Psoas muscle (tissue), 7 donors: ENCODE measurements at regions not wholly inside any gene's neighbourhood (a gene's known extent, or its start where the extent isn't known, plus 50 kb on each side); places are given as distances from the start of the nearest gene placed in this dataset.

Source experiments
- ATAC-seq, 4 donors: fragments of 200-7000 bp; cut with Tn5 transposase; one replicate each; pipeline ENCODE4 v1.9.1; 2020; ENCODE audit warnings: moderate library complexity in 3 of 4, mild to moderate bottlenecking in 2 of 4
- DNase-seq, 2 donors: peaks; one replicate each; pipeline ENCODE4 v3.0.0-alpha.2; 2020
- H3K27ac ChIP-seq: fragments of 200-600 bp; one replicate; pipeline ENCODE4 v1.8.0; 2022
- H3K27me3 ChIP-seq, 3 donors: fragments of 200-600 bp in 1 of 3; one replicate each; pipeline versions ENCODE4 v1.6.1 to v1.8.0; 2013 to 2022; ENCODE audit warnings: low read length in 2 of 3, mild to moderate bottlenecking in 2 of 3, moderate library complexity in 1 of 3; ENCODE audit not compliant: insufficient read depth in 3 of 3
- H3K36me3 ChIP-seq, 2 donors: fragments of 200-600 bp in 1 of 2; one replicate each; pipeline versions ENCODE4 v1.6.1 to v1.8.0; 2013 to 2022; ENCODE audit warnings: low read depth in 1 of 2, mild to moderate bottlenecking in 1 of 2, moderate library complexity in 1 of 2; ENCODE audit not compliant: insufficient read depth in 1 of 2
- H3K4me1 ChIP-seq: fragments of 200-600 bp; one replicate; pipeline ENCODE4 v1.8.0; 2022
- H3K4me3 ChIP-seq: fragments of 200-600 bp; one replicate; pipeline ENCODE4 v1.8.0; 2022; ENCODE audit warnings: mild to moderate bottlenecking
- H3K9me3 ChIP-seq: fragments of 200-600 bp; one replicate; pipeline ENCODE4 v1.8.0; 2022
- CTCF ChIP-seq: fragments of 200-600 bp; IDR thresholded peaks from one replicate; pipeline ENCODE4 v1.8.0; 2022; ENCODE audit warnings: antibody characterized with exemption
- WGBS, 3 donors: extraction: QIAGEN DNeasy Blood & Tissue Kit; methylation state at CpG; one replicate each; pipeline versions ENCODE4 v1.1.6 to v1.1.7; 2013; 5-methylcytosine and 5-hydroxymethylcytosine counted together
- intact Hi-C, 2 donors: fragments of 100-400 bp; cut with DNase I; formaldehyde crosslinking; loops; one replicate each; pipeline versions ENCODE4 v1.11.0 to v1.14.2; 2022
- donor health status: healthy with polysubstance abuse.
- donor health status: DM: no; HTN: no; CAD: no; lungs with moderate emphysema.
- donor health status: Bipolar disorder and iron deficiency.
- donor health status: healthy.
- donor health status: DM: yes; HTN: yes; CAD: no.
- donor health status: DM: no; HTN: no; CAD: no.
- donor health status: DM: yes; HTN: yes; CAD: no.

GRCh38 chr18:71837547-71837946 lies 706.6 kb downstream of the CBLN2 start:
- DNase-seq (no peak), ATAC-seq (no peak)
- Histone ChIP-seq H3K4me1 (no peaks in the 10 kb centered on the region), H3K27ac (no peak overlapping the region), H3K27me3 (no peaks in the 10 kb centered on the region), H3K4me3 (no peak overlapping the region), H3K36me3 (no peaks in the 10 kb centered on the region), H3K9me3 (no peaks in the 10 kb centered on the region)
- intact Hi-C loops = no loop called here
- WGBS, 3 donors = 58 to 63% (median 62%) methylated on average over 1 of the region's 1 CpG
- TF ChIP-seq CTCF = no peak

GRCh38 chr18:71832946-71833617 lies 711.1 kb downstream of the CBLN2 start:
- Histone ChIP-seq H3K36me3 (no peaks in the 10 kb centered on the region), H3K27me3 (no peaks in the 10 kb centered on the region), H3K27ac (no peak overlapping the region), H3K4me1 (no peaks in the 10 kb centered on the region), H3K4me3 (no peak overlapping the region), H3K9me3 (no peaks in the 10 kb centered on the region)
- DNase-seq (peak in 1 of 2 donors; percentile 19), ATAC-seq (no peak)
- intact Hi-C loops = no loop called here
- 82 to 86% (median 85%) methylated on average over 13 of the region's 13 CpGs for WGBS, 3 donors
- TF ChIP-seq CTCF = no peak

GRCh38 chr18:71831039-71831438 lies 713.1 kb downstream of the CBLN2 start:
- TF ChIP-seq CTCF = no peak
- H3K27ac ChIP-seq = no peak overlapping the region
- DNase-seq (no peak), ATAC-seq (no peak)
- H3K27me3 ChIP-seq = no peaks in the 10 kb centered on the region
- intact Hi-C loops = no loop called here
- no peaks in the 10 kb centered on the region for H3K36me3 ChIP-seq
- H3K4me1 ChIP-seq = no peaks in the 10 kb centered on the region
- H3K9me3 ChIP-seq = no peaks in the 10 kb centered on the region
- no peak overlapping the region for H3K4me3 ChIP-seq

- no peaks in the 10 kb centered on the region for H3K36me3 ChIP-seq
- no peaks in the 10 kb centered on the region for H3K9me3 ChIP-seq
- no peaks in the 10 kb centered on the region for H3K4me1 ChIP-seq
- TF ChIP-seq CTCF = no peak
- no peak overlapping the region for H3K27ac ChIP-seq
- no peak overlapping the region for H3K4me3 ChIP-seq
- DNase-seq (no peak), ATAC-seq (no peak)
- WGBS, 3 donors = 77 to 87% (median 83%) methylated on average over 3 of the region's 3 CpGs
- intact Hi-C loops = no loop called here
- no peaks in the 10 kb centered on the region for H3K27me3 ChIP-seq
Observed at GRCh38 chr18:71827301-71827700, 716.8 kb downstream of the CBLN2 start.

- no peak for DNase-seq
- intact Hi-C loops = no loop called here
- H3K9me3 ChIP-seq = no peaks in the 10 kb centered on the region
- no peaks in the 10 kb centered on the region for H3K4me1 ChIP-seq
- ATAC-seq = no peak
- H3K36me3 ChIP-seq = no peaks in the 10 kb centered on the region
- 64 to 76% (median 66%) methylated on average over 2 of the region's 2 CpGs for WGBS, 3 donors
- H3K4me3 ChIP-seq = no peak overlapping the region
- TF ChIP-seq CTCF = no peak
- no peaks in the 10 kb centered on the region for H3K27me3 ChIP-seq
- no peak overlapping the region for H3K27ac ChIP-seq
Observed at GRCh38 chr18:71815305-71815704, 728.8 kb downstream of the CBLN2 start.
